ENCODE measurements at regions not wholly inside any gene's neighbourhood (a gene's known extent, or its start where the extent isn't known, plus 50 kb on each side); places are given as distances from the start of the nearest gene placed in this dataset.
"Not testable (repeated sequence)": the region's sequence is repeated elsewhere in the genome, so short reads cannot be mapped to it uniquely, and the experiment has no call there.

DNA sequence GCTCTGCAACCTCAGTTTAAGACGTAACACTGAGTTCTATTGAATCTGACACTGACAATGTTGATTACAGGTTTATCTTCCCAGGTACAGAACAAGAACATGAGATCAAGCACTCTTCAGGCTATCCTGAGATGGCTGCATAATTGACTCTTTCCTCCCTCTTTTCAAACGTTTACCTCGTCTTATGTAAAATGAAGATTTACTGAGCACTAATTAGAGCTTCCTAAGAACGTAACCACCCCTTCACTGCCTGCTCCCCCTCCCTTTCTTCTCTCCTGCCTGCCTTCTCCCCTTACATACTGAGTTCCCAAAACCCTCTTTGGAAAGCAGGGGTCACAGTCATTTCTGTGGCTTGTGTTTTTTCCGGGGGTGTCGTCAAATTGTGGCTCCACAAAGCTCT is 86.2 kb upstream of the ADCY2 start:
- H3K36me3 Mint-ChIP-seq (ENCODE audit: unreplicated experiment); DNase-seq (ENCODE audit: extremely low spot score, unreplicated experiment); H3K27me3 Mint-ChIP-seq (ENCODE audit: unreplicated experiment); H3K4me3 Mint-ChIP-seq (ENCODE audit: unreplicated experiment); H3K4me1 Mint-ChIP-seq (ENCODE audit: unreplicated experiment); H3K27ac Mint-ChIP-seq (ENCODE audit: unreplicated experiment): not testable (repeated sequence)
- H3K9me3 Mint-ChIP-seq (ENCODE audit: unreplicated experiment) = peaks cover 15% of the 10 kb centered on the region

DNA sequence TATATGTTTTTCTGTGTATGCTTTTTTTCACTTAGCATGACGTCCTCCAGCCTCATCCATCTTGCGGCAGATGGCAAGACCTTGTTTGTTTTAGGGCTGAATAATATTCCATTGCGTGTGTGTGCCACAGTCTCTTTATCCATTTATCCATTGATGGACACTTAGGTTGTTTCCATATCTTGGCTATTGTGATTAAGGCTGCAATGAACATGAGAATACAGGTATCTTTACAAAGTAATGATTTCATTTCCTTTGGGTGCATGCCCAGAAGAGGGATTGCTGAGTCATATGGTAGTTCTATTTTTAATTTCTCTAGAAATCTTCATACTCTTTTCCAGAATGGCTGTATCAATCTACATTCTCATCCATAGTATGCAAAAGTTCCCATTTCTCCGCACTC is 85.3 kb upstream of the ADCY2 start:
- H3K4me3 Mint-ChIP-seq (ENCODE audit: unreplicated experiment); H3K36me3 Mint-ChIP-seq (ENCODE audit: unreplicated experiment); DNase-seq (ENCODE audit: extremely low spot score, unreplicated experiment); H3K4me1 Mint-ChIP-seq (ENCODE audit: unreplicated experiment); H3K27me3 Mint-ChIP-seq (ENCODE audit: unreplicated experiment); H3K27ac Mint-ChIP-seq (ENCODE audit: unreplicated experiment): not testable (repeated sequence)
- peaks cover 11% of the 10 kb centered on the region for H3K9me3 Mint-ChIP-seq (ENCODE audit: unreplicated experiment)

GRCh38 chr5:7315118-7315517 is 80.8 kb upstream of the ADCY2 start:
- Mint-ChIP-seq H3K36me3 (ENCODE audit: unreplicated experiment) (no peaks in the 10 kb centered on the region), H3K27me3 (ENCODE audit: unreplicated experiment) (no peaks in the 10 kb centered on the region), H3K27ac (ENCODE audit: unreplicated experiment) (no peak overlapping the region), H3K9me3 (ENCODE audit: unreplicated experiment) (peaks cover 16% of the 10 kb centered on the region), H3K4me1 (ENCODE audit: unreplicated experiment) (no peaks in the 10 kb centered on the region), H3K4me3 (ENCODE audit: unreplicated experiment) (no peak overlapping the region)
- TF ChIP-seq, protein P1, sequence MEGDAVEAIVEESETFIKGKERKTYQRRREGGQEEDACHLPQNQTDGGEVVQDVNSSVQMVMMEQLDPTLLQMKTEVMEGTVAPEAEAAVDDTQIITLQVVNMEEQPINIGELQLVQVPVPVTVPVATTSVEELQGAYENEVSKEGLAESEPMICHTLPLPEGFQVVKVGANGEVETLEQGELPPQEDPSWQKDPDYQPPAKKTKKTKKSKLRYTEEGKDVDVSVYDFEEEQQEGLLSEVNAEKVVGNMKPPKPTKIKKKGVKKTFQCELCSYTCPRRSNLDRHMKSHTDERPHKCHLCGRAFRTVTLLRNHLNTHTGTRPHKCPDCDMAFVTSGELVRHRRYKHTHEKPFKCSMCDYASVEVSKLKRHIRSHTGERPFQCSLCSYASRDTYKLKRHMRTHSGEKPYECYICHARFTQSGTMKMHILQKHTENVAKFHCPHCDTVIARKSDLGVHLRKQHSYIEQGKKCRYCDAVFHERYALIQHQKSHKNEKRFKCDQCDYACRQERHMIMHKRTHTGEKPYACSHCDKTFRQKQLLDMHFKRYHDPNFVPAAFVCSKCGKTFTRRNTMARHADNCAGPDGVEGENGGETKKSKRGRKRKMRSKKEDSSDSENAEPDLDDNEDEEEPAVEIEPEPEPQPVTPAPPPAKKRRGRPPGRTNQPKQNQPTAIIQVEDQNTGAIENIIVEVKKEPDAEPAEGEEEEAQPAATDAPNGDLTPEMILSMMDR (IDR thresholded peaks at IDR 0.05) = no peak
- no peak for DNase-seq (ENCODE audit: extremely low spot score, unreplicated experiment)

- H3K9me3 Mint-ChIP-seq (ENCODE audit: unreplicated experiment) = peaks cover 12% of the 10 kb centered on the region
- H3K27ac Mint-ChIP-seq (ENCODE audit: unreplicated experiment) = no peak overlapping the region
- TF ChIP-seq, protein P1 (IDR thresholded peaks at IDR 0.05) = no peak
- H3K4me3 Mint-ChIP-seq (ENCODE audit: unreplicated experiment) = no peak overlapping the region
- H3K4me1 Mint-ChIP-seq (ENCODE audit: unreplicated experiment) = no peaks in the 10 kb centered on the region
- H3K36me3 Mint-ChIP-seq (ENCODE audit: unreplicated experiment) = no peaks in the 10 kb centered on the region
- H3K27me3 Mint-ChIP-seq (ENCODE audit: unreplicated experiment) = no peaks in the 10 kb centered on the region
- DNase-seq (ENCODE audit: extremely low spot score, unreplicated experiment) = no peak
Measured at GRCh38 chr5:7317751-7318150, 78.2 kb upstream of the ADCY2 start.

DNA sequence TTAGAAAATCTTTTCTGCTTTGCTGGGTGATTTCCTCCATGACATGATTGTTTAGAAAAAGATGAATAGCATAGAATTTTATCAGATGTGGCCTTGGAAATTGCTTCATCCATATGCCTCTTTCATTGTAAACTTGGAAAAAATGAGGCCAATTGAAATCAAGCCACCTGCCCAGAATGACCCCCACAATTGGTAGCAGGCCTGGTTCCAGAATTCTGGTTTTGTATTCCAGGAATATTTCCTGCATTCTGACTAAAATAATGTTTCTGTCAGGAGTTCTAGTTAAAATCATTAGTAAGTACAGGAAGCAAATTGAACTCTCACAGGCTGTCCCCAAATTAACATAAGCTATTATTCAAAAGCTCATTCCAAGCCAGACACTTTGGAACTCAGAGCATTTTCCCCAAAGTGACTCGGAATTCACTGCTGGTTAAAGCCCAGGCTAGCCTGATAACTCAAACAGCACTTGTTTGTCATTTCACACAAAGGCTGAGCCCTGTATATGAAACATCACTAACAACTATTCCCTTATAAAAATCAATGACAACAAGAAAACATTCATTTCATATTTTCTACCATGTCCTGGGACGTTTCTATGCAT is 75.1 kb upstream of the ADCY2 start:
- TF ChIP-seq, protein P1 (IDR thresholded peaks at IDR 0.05) = no peak
- Mint-ChIP-seq H3K36me3 (ENCODE audit: unreplicated experiment) (no peaks in the 10 kb centered on the region), H3K27me3 (ENCODE audit: unreplicated experiment) (no peaks in the 10 kb centered on the region), H3K27ac (ENCODE audit: unreplicated experiment) (no peak overlapping the region), H3K4me1 (ENCODE audit: unreplicated experiment) (no peaks in the 10 kb centered on the region), H3K4me3 (ENCODE audit: unreplicated experiment) (no peak overlapping the region), H3K9me3 (ENCODE audit: unreplicated experiment) (peaks cover 5% of the 10 kb centered on the region)
- no peak for DNase-seq (ENCODE audit: extremely low spot score, unreplicated experiment)

- TF ChIP-seq, protein P1 (IDR thresholded peaks at IDR 0.05) = no peak
- Mint-ChIP-seq H3K27me3 (ENCODE audit: unreplicated experiment) (no peaks in the 10 kb centered on the region), H3K4me1 (ENCODE audit: unreplicated experiment) (no peaks in the 10 kb centered on the region), H3K36me3 (ENCODE audit: unreplicated experiment) (no peaks in the 10 kb centered on the region), H3K27ac (ENCODE audit: unreplicated experiment) (no peak overlapping the region), H3K9me3 (ENCODE audit: unreplicated experiment) (peaks cover 5% of the 10 kb centered on the region), H3K4me3 (ENCODE audit: unreplicated experiment) (no peak overlapping the region)
- DNase-seq (ENCODE audit: extremely low spot score, unreplicated experiment) = no peak
Measured at GRCh38 chr5:7321724-7322123, 74.2 kb upstream of the ADCY2 start.
